HL-60 (cell line): ENCODE measurements at regions not wholly inside any gene's neighbourhood (a gene's known extent, or its start where the extent isn't known, plus 50 kb on each side); places are given as distances from the start of the nearest gene placed in this dataset.

ENCODE experiments used
- DNase-seq, 2 experiments: peaks; one replicate each; pipeline ENCODE4 v3.0.0-alpha.2; 2010 to 2020; ENCODE audit warnings: low read depth in 1 of 2, low spot score in 1 of 2
- H3K27ac ChIP-seq: fragments of 250-450 bp; sonication (Bioruptor Pico); replicated peaks from 2 replicates; pipeline ENCODE4 v1.5.1; 2020; ENCODE audit warnings: mild to moderate bottlenecking, moderate library complexity
- H3K27me3 ChIP-seq: fragments of 250-450 bp; sonication (Bioruptor Pico); 2 replicates; pipeline ENCODE4 v1.5.1; 2021; ENCODE audit warnings: mild to moderate bottlenecking, moderate library complexity; ENCODE audit not compliant: insufficient read depth, poor library complexity, severe bottlenecking
- H3K4me3 ChIP-seq: replicated peaks from 2 replicates; pipeline ENCODE4 v1.5.1; 2011; ENCODE audit warnings: mild to moderate bottlenecking, control low read depth, low read length; ENCODE audit not compliant: insufficient read depth
- GABPA ChIP-seq: IDR thresholded peaks from 2 replicates; pipeline ENCODE4 v1.6.1; 2012; ENCODE audit warnings: low read depth
- POLR2AphosphoS5 ChIP-seq: IDR thresholded peaks from 2 replicates; pipeline ENCODE4 v1.6.1; 2012; ENCODE audit warnings: low read depth
- REST ChIP-seq: IDR thresholded peaks from 2 replicates; pipeline ENCODE4 v1.6.1; 2012; ENCODE audit warnings: low read depth; ENCODE audit not compliant: insufficient replicate concordance
- SPI1 ChIP-seq: IDR thresholded peaks from 2 replicates; pipeline ENCODE4 v1.6.1; 2012; ENCODE audit warnings: low read depth, mild to moderate bottlenecking, borderline replicate concordance
- TF ChIP-seq, protein P1 (sequence below): IDR thresholded peaks from one replicate; pipeline ENCODE4 v1.5.1; 2011; ENCODE audit warnings: low read length, control low read depth, inconsistent platforms; ENCODE audit not compliant: insufficient read depth

GRCh38 chr9:31272456-31273295 is 1111.8 kb upstream of the ACO1 start:
- TF ChIP-seq POLR2AphosphoS5 (no peak), REST (no peak), GABPA (no peak), SPI1 (no peak)
- TF ChIP-seq, protein P1, sequence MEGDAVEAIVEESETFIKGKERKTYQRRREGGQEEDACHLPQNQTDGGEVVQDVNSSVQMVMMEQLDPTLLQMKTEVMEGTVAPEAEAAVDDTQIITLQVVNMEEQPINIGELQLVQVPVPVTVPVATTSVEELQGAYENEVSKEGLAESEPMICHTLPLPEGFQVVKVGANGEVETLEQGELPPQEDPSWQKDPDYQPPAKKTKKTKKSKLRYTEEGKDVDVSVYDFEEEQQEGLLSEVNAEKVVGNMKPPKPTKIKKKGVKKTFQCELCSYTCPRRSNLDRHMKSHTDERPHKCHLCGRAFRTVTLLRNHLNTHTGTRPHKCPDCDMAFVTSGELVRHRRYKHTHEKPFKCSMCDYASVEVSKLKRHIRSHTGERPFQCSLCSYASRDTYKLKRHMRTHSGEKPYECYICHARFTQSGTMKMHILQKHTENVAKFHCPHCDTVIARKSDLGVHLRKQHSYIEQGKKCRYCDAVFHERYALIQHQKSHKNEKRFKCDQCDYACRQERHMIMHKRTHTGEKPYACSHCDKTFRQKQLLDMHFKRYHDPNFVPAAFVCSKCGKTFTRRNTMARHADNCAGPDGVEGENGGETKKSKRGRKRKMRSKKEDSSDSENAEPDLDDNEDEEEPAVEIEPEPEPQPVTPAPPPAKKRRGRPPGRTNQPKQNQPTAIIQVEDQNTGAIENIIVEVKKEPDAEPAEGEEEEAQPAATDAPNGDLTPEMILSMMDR: no peak
- Histone ChIP-seq H3K27ac (no peak overlapping the region), H3K4me3 (no peak overlapping the region), H3K27me3 (no peaks in the 10 kb centered on the region)
- DNase-seq: no peak

DNA sequence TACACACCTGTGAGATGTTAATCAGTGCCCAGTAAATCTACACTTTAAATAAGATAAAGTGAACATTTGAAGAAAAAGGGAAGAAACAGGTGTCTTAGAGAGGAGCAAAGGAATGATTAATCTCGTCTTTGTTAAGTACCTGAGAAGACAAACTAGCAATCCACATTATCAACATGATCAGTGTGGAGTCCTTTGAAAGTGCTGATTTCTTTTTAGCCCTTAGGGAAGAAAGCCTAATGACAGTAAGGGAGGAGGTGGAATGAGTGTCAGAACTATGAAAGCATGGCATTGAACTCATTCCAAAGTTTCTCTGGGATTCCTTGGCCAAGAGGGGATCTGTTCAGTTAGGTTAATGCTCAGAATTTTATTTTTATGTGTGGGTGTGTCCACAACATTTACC is 1109.0 kb upstream of the ACO1 start:
- DNase-seq: no peak
- no peaks in the 10 kb centered on the region for H3K27me3 ChIP-seq
- H3K27ac ChIP-seq: no peak overlapping the region
- no peak for TF ChIP-seq REST
- TF ChIP-seq POLR2AphosphoS5: no peak
- TF ChIP-seq GABPA: no peak
- TF ChIP-seq, protein P1: no peak
- TF ChIP-seq SPI1: no peak
- H3K4me3 ChIP-seq: no peak overlapping the region

DNA sequence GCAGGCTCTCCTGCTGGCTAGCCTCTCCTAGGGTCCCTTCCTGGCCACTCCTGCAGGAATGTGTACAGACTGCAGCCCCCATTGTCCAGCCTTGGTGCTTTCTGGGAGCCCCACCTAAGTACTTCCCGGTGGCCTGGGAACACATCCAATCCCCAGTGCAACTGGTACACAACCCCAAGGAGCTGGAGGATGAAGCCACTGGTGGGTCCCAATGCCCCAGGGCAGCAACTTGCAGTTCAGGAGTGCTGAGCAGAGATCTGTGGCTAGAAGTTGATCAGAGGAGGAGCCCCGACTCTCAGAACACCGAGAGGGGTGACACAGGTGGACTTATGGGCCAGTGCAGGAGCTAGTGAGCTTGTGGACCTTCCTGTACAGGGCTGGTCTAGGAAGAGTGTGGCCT is 1093.7 kb upstream of the ACO1 start:
- Histone ChIP-seq H3K4me3 (no peak overlapping the region), H3K27me3 (no peaks in the 10 kb centered on the region)
- DNase-seq: no peak

More for the DNA sequence above, 1093.7 kb upstream of the ACO1 start:
- no peak overlapping the region for H3K27ac ChIP-seq
- TF ChIP-seq POLR2AphosphoS5 (no peak), GABPA (no peak), REST (no peak), SPI1 (no peak)
- TF ChIP-seq, protein P1: no peak
